T-cell (primary cell): ENCODE measurements at regions not wholly inside any gene's neighbourhood (a gene's known extent, or its start where the extent isn't known, plus 50 kb on each side); places are given as distances from the start of the nearest gene placed in this dataset.
A peak's percentile ranks its signal among the peaks of the same experiment; 100 is the strongest.
"Not testable (repeated sequence)": the region's sequence is repeated elsewhere in the genome, so short reads cannot be mapped to it uniquely, and the experiment has no call there.

Experiments
- ATAC-seq, 4 experiments: fragments of 200-7000 bp in 3 of 4; fragments of 150-1000 bp in 1 of 4; cut with Tn5 transposase; replicated peaks in 1 of 4; 1 replicate in 3 of 4; 2 replicates in 1 of 4; pipeline ENCODE4 v1.10.0; 2021; ENCODE audit warnings: moderate library complexity in 3 of 4, mild to moderate bottlenecking in 2 of 4, moderate number of reproducible peaks in 1 of 4
- CTCF ChIA-PET, 2 donors: fragments of 300-600 bp; sonication (Branson Sonifier 250); formaldehyde crosslinking; loops; one replicate each; lab custom pipeline; 2022; ENCODE audit warnings: antibody characterized with exemption in 2 of 2; lab: Charles Lee
- POLR2A ChIA-PET, 2 donors: fragments of 300-600 bp; sonication (Branson Sonifier 250); formaldehyde crosslinking; loops; one replicate each; lab custom pipeline; 2022; ENCODE audit warnings: antibody characterized with exemption in 2 of 2; lab: Charles Lee
- DNase-seq, 35 experiments: peaks; one replicate each; pipeline versions ENCODE4 v3.0.0 to v3.0.0-alpha.2; 2013 to 2023
- H3K27ac ChIP-seq: one replicate; pipeline ENCODE4 v1.5.1; 2013; ENCODE audit warnings: low read length
- H3K27me3 ChIP-seq, 2 experiments: replicated peaks in 1 of 2; 1 replicate in 1 of 2; 2 replicates in 1 of 2; pipeline versions ENCODE4 v1.6.1 to v1.7.0; 2013; ENCODE audit warnings: low read length in 1 of 2, mixed read lengths in 1 of 2; ENCODE audit not compliant: control insufficient read depth in 2 of 2, insufficient read depth in 2 of 2; ENCODE audit errors: extremely low read depth in 1 of 2
- H3K36me3 ChIP-seq, 2 donors: 1 replicate in 1 of 2; 2 replicates in 1 of 2; pipeline versions ENCODE4 v1.6.1 to v1.7.0; 2013; ENCODE audit warnings: low read length in 1 of 2; ENCODE audit not compliant: control insufficient read depth in 2 of 2, insufficient read depth in 1 of 2; ENCODE audit errors: extremely low read depth in 1 of 2
- H3K4me1 ChIP-seq, 2 experiments: 1 replicate in 1 of 2; 2 replicates in 1 of 2; pipeline versions ENCODE4 v1.6.1 to v1.7.0; 2013; ENCODE audit warnings: low read length in 2 of 2, mixed read lengths in 1 of 2; ENCODE audit not compliant: insufficient read depth in 2 of 2, control insufficient read depth in 1 of 2; ENCODE audit errors: extremely low read depth in 1 of 2
- H3K4me3 ChIP-seq, 2 donors: 1 replicate in 1 of 2; 2 replicates in 1 of 2; pipeline versions ENCODE4 v1.5.1 to v1.7.0; 2013; ENCODE audit warnings: mild to moderate bottlenecking in 2 of 2, low read length in 1 of 2, moderate library complexity in 1 of 2; ENCODE audit not compliant: control insufficient read depth in 1 of 2; ENCODE audit errors: extremely low read depth in 1 of 2
- H3K9me3 ChIP-seq: 2 replicates; pipeline ENCODE4 v1.7.0; 2013
- H3K27ac Mint-ChIP-seq, 2 donors: one replicate each; pipeline ENCODE4 v1.8.0; 2020 to 2021; ENCODE audit warnings: mild to moderate bottlenecking in 2 of 2, mixed read lengths in 2 of 2
- H3K27me3 Mint-ChIP-seq, 2 donors: one replicate each; pipeline ENCODE4 v1.8.0; 2021 to 2022; ENCODE audit warnings: mixed read lengths in 2 of 2
- H3K36me3 Mint-ChIP-seq: one replicate; pipeline ENCODE4 v1.8.0; 2021; ENCODE audit warnings: mixed read lengths
- H3K4me1 Mint-ChIP-seq, 3 donors: one replicate each; pipeline ENCODE4 v1.8.0; 2020 to 2022; ENCODE audit warnings: mixed read lengths in 3 of 3, mild to moderate bottlenecking in 1 of 3
- H3K4me3 Mint-ChIP-seq, 3 donors: one replicate each; pipeline ENCODE4 v1.8.0; 2020 to 2022; ENCODE audit warnings: mild to moderate bottlenecking in 3 of 3, mixed read lengths in 3 of 3, moderate library complexity in 3 of 3
- H3K9me3 Mint-ChIP-seq, 3 donors: one replicate each; pipeline ENCODE4 v1.8.0; 2020 to 2022; ENCODE audit warnings: mixed read lengths in 3 of 3
- WGBS: methylation state at CpG from one replicate; pipeline ENCODE4 v1.1.5; 2013; ENCODE audit warnings: missing lambda C conversion rate; ENCODE audit not compliant: insufficient coverage; 5-methylcytosine and 5-hydroxymethylcytosine counted together

- Mint-ChIP-seq H3K4me3 (no peak overlapping the region), H3K4me1 (peaks cover 38 to 55% (median 54%) of the 10 kb centered on the region in 3 donors), H3K27me3 (no peaks in the 10 kb centered on the region), H3K9me3 (peaks cover 22 to 38% (median 25%) of the 10 kb centered on the region in 3 donors), H3K27ac (peak overlapping the region; percentile 33 to 52), H3K36me3 (peaks cover 64% of the 10 kb centered on the region)
- ATAC-seq: peak in 2 of 4 experiments; percentile 33 to 40
- WGBS: 63% methylated on average over 3 of the region's 6 CpGs
- H3K27ac ChIP-seq: no peak overlapping the region
- peaks cover 2 to 12% of the 10 kb centered on the region in 2 experiments for H3K4me1 ChIP-seq
- DNase-seq: peak in 15 of 35 experiments; percentile 3 to 40 (median 17)
- no peaks in the 10 kb centered on the region for H3K27me3 ChIP-seq
- peaks cover 0 to 12% of the 10 kb centered on the region in 2 donors for H3K36me3 ChIP-seq
- CTCF ChIA-PET: no interaction called here
- H3K4me3 ChIP-seq: no peak overlapping the region
- POLR2A ChIA-PET: no interaction called here
- peaks cover under 1% of the 10 kb centered on the region for H3K9me3 ChIP-seq
Observed at GRCh38 chr6:144675231-144675861, 390.2 kb downstream of the UTRN start.

GRCh38 chr6:144676310-144676709 is 391.2 kb downstream of the UTRN start:
- ATAC-seq: not testable (repeated sequence)
- peaks cover 0 to 21% of the 10 kb centered on the region in 2 donors for H3K36me3 ChIP-seq
- no CpG with 5 or more reads among the region's 3 CpGs for WGBS

GRCh38 chr6:144677263-144677662 is 392.1 kb downstream of the UTRN start:
- DNase-seq, H3K4me3 ChIP-seq, H3K27me3 ChIP-seq, CTCF ChIA-PET, H3K9me3 ChIP-seq, H3K27ac ChIP-seq, POLR2A ChIA-PET, H3K27me3 Mint-ChIP-seq, ATAC-seq, H3K4me3 Mint-ChIP-seq: not testable (repeated sequence)
- peaks cover 61% of the 10 kb centered on the region for H3K36me3 Mint-ChIP-seq
- Histone ChIP-seq H3K4me1 (peaks cover 2 to 12% of the 10 kb centered on the region in 2 experiments), H3K36me3 (peaks cover 0 to 26% of the 10 kb centered on the region in 2 donors)
- H3K4me1 Mint-ChIP-seq: peaks cover 28 to 48% (median 46%) of the 10 kb centered on the region in 3 donors
- peak overlapping the region in 1 of 2 donors; percentile 27 for H3K27ac Mint-ChIP-seq
- no CpG with 5 or more reads among the region's 4 CpGs for WGBS
- peaks cover 16 to 20% (median 19%) of the 10 kb centered on the region in 3 donors for H3K9me3 Mint-ChIP-seq

More at GRCh38 chr6:144676310-144676709, 391.2 kb downstream of the UTRN start:
- H3K4me3 ChIP-seq, H3K27ac ChIP-seq, H3K27ac Mint-ChIP-seq, H3K4me3 Mint-ChIP-seq, H3K27me3 Mint-ChIP-seq, DNase-seq, H3K27me3 ChIP-seq, POLR2A ChIA-PET, CTCF ChIA-PET, H3K9me3 ChIP-seq: not testable (repeated sequence)
- H3K4me1 Mint-ChIP-seq: peaks cover 33 to 53% (median 52%) of the 10 kb centered on the region in 3 donors
- peaks cover 20 to 29% (median 21%) of the 10 kb centered on the region in 3 donors for H3K9me3 Mint-ChIP-seq
- H3K36me3 Mint-ChIP-seq: peaks cover 62% of the 10 kb centered on the region
- H3K4me1 ChIP-seq: peaks cover 2 to 12% of the 10 kb centered on the region in 2 experiments

GRCh38 chr6:144678844-144679243 is 393.7 kb downstream of the UTRN start:
- ATAC-seq (no peak), DNase-seq (no peak)
- H3K27me3 ChIP-seq: no peaks in the 10 kb centered on the region
- no peaks in the 10 kb centered on the region for H3K27me3 Mint-ChIP-seq
- H3K27ac Mint-ChIP-seq: peak overlapping the region; percentile 15 to 39
- H3K9me3 ChIP-seq: no peaks in the 10 kb centered on the region
- peaks cover 0 to 32% of the 10 kb centered on the region in 2 donors for H3K36me3 ChIP-seq
- ChIA-PET CTCF (no interaction called here), POLR2A (no interaction called here)
- no CpG with 5 or more reads among the region's 1 CpG for WGBS
- peaks cover 23 to 35% (median 34%) of the 10 kb centered on the region in 3 donors for H3K4me1 Mint-ChIP-seq
- H3K4me1 ChIP-seq: peaks cover 2 to 12% of the 10 kb centered on the region in 2 experiments
- H3K27ac ChIP-seq: no peak overlapping the region
- no peak overlapping the region for H3K4me3 Mint-ChIP-seq
- peaks cover 63% of the 10 kb centered on the region for H3K36me3 Mint-ChIP-seq
- H3K9me3 Mint-ChIP-seq: peaks cover 4 to 10% (median 10%) of the 10 kb centered on the region in 3 donors
- H3K4me3 ChIP-seq: no peak overlapping the region

GRCh38 chr6:144681334-144681733 is 396.2 kb downstream of the UTRN start:
- no peak overlapping the region for H3K4me3 ChIP-seq
- 85% methylated on average over 3 of the region's 3 CpGs for WGBS
- no peaks in the 10 kb centered on the region for H3K27me3 ChIP-seq
- POLR2A ChIA-PET: no interaction called here
- no peak overlapping the region for H3K4me3 Mint-ChIP-seq
- no peak overlapping the region for H3K27ac ChIP-seq
- H3K27me3 Mint-ChIP-seq: no peaks in the 10 kb centered on the region
- peaks cover 16 to 19% (median 17%) of the 10 kb centered on the region in 3 donors for H3K9me3 Mint-ChIP-seq
- no peaks in the 10 kb centered on the region for H3K4me1 ChIP-seq
- peaks cover 13 to 32% (median 29%) of the 10 kb centered on the region in 3 donors for H3K4me1 Mint-ChIP-seq
- ATAC-seq (no peak), DNase-seq (no peak)
- H3K9me3 ChIP-seq: no peaks in the 10 kb centered on the region
- H3K36me3 Mint-ChIP-seq: peaks cover 76% of the 10 kb centered on the region
- CTCF ChIA-PET: no interaction called here
- H3K36me3 ChIP-seq: peaks cover 0 to 39% of the 10 kb centered on the region in 2 donors
- no peak overlapping the region for H3K27ac Mint-ChIP-seq

- Histone ChIP-seq H3K4me3 (no peak overlapping the region), H3K9me3 (no peaks in the 10 kb centered on the region), H3K27me3 (no peaks in the 10 kb centered on the region), H3K27ac (no peak overlapping the region), H3K4me1 (no peaks in the 10 kb centered on the region), H3K36me3 (peaks cover 0 to 44% of the 10 kb centered on the region in 2 donors)
- peaks cover 25 to 39% (median 33%) of the 10 kb centered on the region in 3 donors for H3K9me3 Mint-ChIP-seq
- DNase-seq (no peak), ATAC-seq (no peak)
- peaks cover 5 to 24% (median 19%) of the 10 kb centered on the region in 3 donors for H3K4me1 Mint-ChIP-seq
- WGBS: 96% methylated on average over 3 of the region's 6 CpGs
- no peak overlapping the region for H3K27ac Mint-ChIP-seq
- CTCF ChIA-PET: no interaction called here
- H3K36me3 Mint-ChIP-seq: peaks cover 81% of the 10 kb centered on the region
- POLR2A ChIA-PET: no interaction called here
- no peak overlapping the region for H3K4me3 Mint-ChIP-seq
- no peaks in the 10 kb centered on the region for H3K27me3 Mint-ChIP-seq
Observed at GRCh38 chr6:144683216-144684070, 398.3 kb downstream of the UTRN start.
